DND-41 (cell line): ENCODE measurements at regions not wholly inside any gene's neighbourhood (a gene's known extent, or its start where the extent isn't known, plus 50 kb on each side); places are given as distances from the start of the nearest gene placed in this dataset.
"Not testable (repeated sequence)": the region's sequence is repeated elsewhere in the genome, so short reads cannot be mapped to it uniquely, and the experiment has no call there.

Experiments used
- ATAC-seq: fragments of 200-7000 bp; cut with Tn5 transposase; 3 replicates; pipeline ENCODE4 v1.9.1; 2021; ENCODE audit warnings: low read depth; ENCODE audit not compliant: insufficient read depth
- DNase-seq: peaks from one replicate; pipeline ENCODE4 v3.0.0-alpha.2; 2020
- H2AFZ ChIP-seq: 2 replicates; pipeline ENCODE4 v1.6.0; 2012; ENCODE audit warnings: low read depth, low read length
- H3K27ac ChIP-seq: 2 replicates; pipeline ENCODE4 v1.5.1; 2012; ENCODE audit warnings: low read length, inconsistent platforms
- H3K27me3 ChIP-seq: fragments of 200-600 bp; sonication (generic); 2 replicates; pipeline ENCODE4 v1.6.0; 2012; ENCODE audit warnings: low read length, mild to moderate bottlenecking, inconsistent platforms; ENCODE audit not compliant: insufficient read depth, poor library complexity
- H3K36me3 ChIP-seq: 2 replicates; pipeline ENCODE4 v1.5.1; 2012; ENCODE audit warnings: low read length, inconsistent platforms; ENCODE audit not compliant: insufficient read depth
- H3K4me1 ChIP-seq: 2 replicates; pipeline ENCODE4 v1.5.1; 2012; ENCODE audit warnings: mild to moderate bottlenecking, low read length; ENCODE audit not compliant: insufficient read depth
- H3K4me2 ChIP-seq: 2 replicates; pipeline ENCODE4 v1.6.0; 2012; ENCODE audit warnings: mild to moderate bottlenecking, moderate library complexity, low read length, inconsistent platforms; ENCODE audit not compliant: insufficient read depth
- H3K4me3 ChIP-seq, 2 experiments: fragments of 200-600 bp in 1 of 2; shearing (Covaris generic) in 1 of 2; 2 replicates each; pipeline ENCODE4 v1.5.1; 2012 to 2016; ENCODE audit warnings: inconsistent platforms in 2 of 2, low read length in 2 of 2, mild to moderate bottlenecking in 2 of 2, low read depth in 1 of 2, moderate library complexity in 1 of 2
- H3K79me2 ChIP-seq: 2 replicates; pipeline ENCODE4 v1.6.0; 2012; ENCODE audit warnings: low read length, inconsistent platforms; ENCODE audit not compliant: insufficient read depth
- H3K9ac ChIP-seq: 2 replicates; pipeline ENCODE4 v1.6.0; 2012; ENCODE audit warnings: low read depth, mild to moderate bottlenecking, inconsistent platforms, low read length, moderate library complexity
- H3K9me3 ChIP-seq: 2 replicates; pipeline ENCODE4 v1.5.1; 2012; ENCODE audit warnings: low read length, moderate library complexity, mild to moderate bottlenecking, inconsistent platforms; ENCODE audit not compliant: insufficient read depth, severe bottlenecking
- H4K20me1 ChIP-seq: 2 replicates; pipeline ENCODE4 v1.6.0; 2012; ENCODE audit warnings: low read length; ENCODE audit not compliant: insufficient read depth
- EZH2 ChIP-seq: IDR thresholded peaks from 3 replicates; pipeline ENCODE4 v1.6.1; 2012; ENCODE audit warnings: borderline replicate concordance, low read depth, mild to moderate bottlenecking, moderate library complexity, low read length, inconsistent platforms; ENCODE audit not compliant: severe bottlenecking
- TF ChIP-seq, protein P1 (sequence below): IDR thresholded peaks from 2 replicates; pipeline ENCODE4 v1.5.1; 2012; ENCODE audit warnings: borderline replicate concordance, low read length, moderate library complexity, mild to moderate bottlenecking; ENCODE audit not compliant: poor library complexity, severe bottlenecking; ENCODE audit errors: extremely low read depth

DNA sequence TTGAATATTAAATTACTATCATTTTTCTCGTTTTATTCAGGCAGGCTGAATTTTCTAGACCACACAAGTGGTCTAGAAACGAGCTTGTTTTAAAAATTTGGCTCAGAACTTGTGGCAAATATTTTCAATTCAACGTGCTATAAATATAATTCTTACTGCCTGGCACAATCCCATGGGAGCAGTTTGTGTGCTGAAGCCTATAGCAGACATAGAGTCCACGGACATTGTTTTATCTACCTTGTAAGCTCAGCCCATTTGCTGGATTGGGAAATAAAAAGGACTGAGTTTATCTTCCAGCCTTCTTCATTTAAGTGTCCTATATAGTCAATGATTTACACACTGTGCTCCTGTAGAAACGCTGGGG lies 103.4 kb downstream of the ZBTB18 start:
- no peak overlapping the region for H2AFZ ChIP-seq
- no peak overlapping the region for H3K9ac ChIP-seq
- H4K20me1 ChIP-seq, result no peaks in the 10 kb centered on the region
- no peaks in the 10 kb centered on the region for H3K4me1 ChIP-seq
- H3K79me2 ChIP-seq, result no peaks in the 10 kb centered on the region
- TF ChIP-seq, protein P1, sequence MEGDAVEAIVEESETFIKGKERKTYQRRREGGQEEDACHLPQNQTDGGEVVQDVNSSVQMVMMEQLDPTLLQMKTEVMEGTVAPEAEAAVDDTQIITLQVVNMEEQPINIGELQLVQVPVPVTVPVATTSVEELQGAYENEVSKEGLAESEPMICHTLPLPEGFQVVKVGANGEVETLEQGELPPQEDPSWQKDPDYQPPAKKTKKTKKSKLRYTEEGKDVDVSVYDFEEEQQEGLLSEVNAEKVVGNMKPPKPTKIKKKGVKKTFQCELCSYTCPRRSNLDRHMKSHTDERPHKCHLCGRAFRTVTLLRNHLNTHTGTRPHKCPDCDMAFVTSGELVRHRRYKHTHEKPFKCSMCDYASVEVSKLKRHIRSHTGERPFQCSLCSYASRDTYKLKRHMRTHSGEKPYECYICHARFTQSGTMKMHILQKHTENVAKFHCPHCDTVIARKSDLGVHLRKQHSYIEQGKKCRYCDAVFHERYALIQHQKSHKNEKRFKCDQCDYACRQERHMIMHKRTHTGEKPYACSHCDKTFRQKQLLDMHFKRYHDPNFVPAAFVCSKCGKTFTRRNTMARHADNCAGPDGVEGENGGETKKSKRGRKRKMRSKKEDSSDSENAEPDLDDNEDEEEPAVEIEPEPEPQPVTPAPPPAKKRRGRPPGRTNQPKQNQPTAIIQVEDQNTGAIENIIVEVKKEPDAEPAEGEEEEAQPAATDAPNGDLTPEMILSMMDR, result no peak
- no peaks in the 10 kb centered on the region for H3K36me3 ChIP-seq
- H3K27ac ChIP-seq, result no peak overlapping the region
- H3K4me3 ChIP-seq, result no peak overlapping the region
- no peak for ATAC-seq
- H3K9me3 ChIP-seq, result no peaks in the 10 kb centered on the region
- H3K4me2 ChIP-seq, result no peak overlapping the region
- no peak for DNase-seq
- H3K27me3 ChIP-seq, result no peaks in the 10 kb centered on the region

DNA sequence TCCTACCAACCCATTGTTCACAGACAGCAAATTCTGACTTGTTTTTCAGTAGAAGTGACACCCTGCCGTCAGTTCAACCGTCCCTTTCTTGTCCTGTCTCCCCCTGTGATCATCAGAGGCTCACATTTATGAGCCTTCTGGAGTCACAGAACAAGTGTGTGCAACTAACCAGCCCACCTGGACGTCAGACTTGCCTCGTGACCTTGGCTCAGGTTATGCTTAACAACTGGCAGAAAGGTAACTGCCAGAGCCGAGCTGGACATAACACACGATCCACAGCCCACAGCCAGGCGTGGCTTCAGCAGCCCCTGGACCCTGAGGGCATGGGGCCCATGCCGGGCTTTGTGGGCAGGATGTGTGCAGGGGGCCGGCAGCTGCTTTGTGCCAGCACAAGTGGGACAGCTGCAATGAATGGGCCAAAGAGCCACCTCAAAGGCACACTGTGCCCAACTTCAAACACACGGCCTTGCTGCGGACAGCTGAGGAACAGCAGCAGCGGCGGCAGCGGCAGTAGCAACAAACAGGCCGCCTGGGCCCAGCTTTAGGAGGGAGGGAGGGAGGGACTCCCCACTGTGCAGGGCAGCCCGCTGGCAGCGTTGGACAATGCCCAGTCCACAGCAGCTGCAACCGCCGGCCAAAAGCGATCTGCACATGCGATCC lies 103.9 kb downstream of the ZBTB18 start:
- no peaks in the 10 kb centered on the region for H3K4me1 ChIP-seq
- no peak for DNase-seq
- ATAC-seq, result 0 out of 3 replicates have a peak, but pooled peaks have one; percentile 17

DNA sequence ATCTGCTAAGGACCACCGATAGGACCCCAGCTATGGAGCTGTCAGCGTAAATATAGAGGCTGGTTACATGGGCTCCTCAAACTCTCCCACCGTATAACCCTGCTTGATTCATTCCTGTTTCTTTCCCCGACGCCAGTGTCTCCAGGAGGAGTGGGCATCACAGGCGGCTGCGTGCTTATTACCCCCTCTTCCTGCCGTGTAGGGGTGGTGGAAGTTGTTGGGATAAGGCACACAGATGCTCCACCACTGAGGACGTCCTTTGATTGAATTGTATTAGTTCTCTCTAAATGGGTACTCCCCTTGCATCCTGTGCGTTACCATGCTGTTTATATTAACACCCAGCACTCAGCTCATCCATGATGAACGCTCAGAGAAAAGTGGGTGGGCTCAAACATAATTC lies 104.6 kb downstream of the ZBTB18 start:
- ATAC-seq (no peak), DNase-seq (no peak)
- Histone ChIP-seq H3K4me2 (no peak overlapping the region), H3K9me3 (no peaks in the 10 kb centered on the region), H3K9ac (no peak overlapping the region), H3K79me2 (no peaks in the 10 kb centered on the region), H4K20me1 (no peaks in the 10 kb centered on the region), H3K36me3 (no peaks in the 10 kb centered on the region), H3K4me1 (no peaks in the 10 kb centered on the region), H2AFZ (no peak overlapping the region), H3K27ac (no peak overlapping the region), H3K27me3 (no peaks in the 10 kb centered on the region), H3K4me3 (no peak overlapping the region)
- no peak for TF ChIP-seq EZH2
- TF ChIP-seq, protein P1, result no peak

More for the DNA sequence above, 103.9 kb downstream of the ZBTB18 start:
- Histone ChIP-seq H3K9me3 (no peaks in the 10 kb centered on the region), H2AFZ (no peak overlapping the region), H4K20me1 (no peaks in the 10 kb centered on the region), H3K79me2 (no peaks in the 10 kb centered on the region), H3K9ac (no peak overlapping the region), H3K4me3 (no peak overlapping the region), H3K4me2 (no peak overlapping the region), H3K36me3 (no peaks in the 10 kb centered on the region), H3K27me3 (no peaks in the 10 kb centered on the region), H3K27ac (no peak overlapping the region)
- TF ChIP-seq, protein P1, result no peak
- TF ChIP-seq EZH2, result no peak

DNA sequence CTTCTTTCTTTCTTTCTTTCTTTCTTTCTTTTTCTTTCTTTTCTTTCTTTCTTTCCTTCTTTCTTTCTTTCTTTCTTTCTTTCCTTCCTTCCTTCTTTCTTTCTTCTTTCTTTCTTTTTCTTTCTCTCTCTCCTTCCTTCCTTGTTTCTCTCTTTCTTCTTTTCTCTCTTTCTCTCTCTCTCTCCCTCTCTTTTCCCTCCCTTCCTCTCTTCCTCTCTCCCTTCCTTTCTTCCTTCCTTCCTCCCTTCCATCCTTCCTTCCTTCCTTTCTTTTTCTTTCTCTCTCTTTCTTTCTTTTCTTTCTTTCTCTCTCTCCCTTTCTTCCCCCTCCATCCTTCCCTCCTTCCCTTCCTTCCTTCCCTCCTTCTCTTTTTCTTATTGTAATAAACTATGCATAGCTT lies 105.5 kb downstream of the ZBTB18 start:
- not testable (repeated sequence) for H2AFZ ChIP-seq, H3K27me3 ChIP-seq, H3K4me3 ChIP-seq, H3K9ac ChIP-seq, H3K4me2 ChIP-seq, ATAC-seq, H3K36me3 ChIP-seq, H3K27ac ChIP-seq, DNase-seq, H3K4me1 ChIP-seq, H4K20me1 ChIP-seq, H3K9me3 ChIP-seq, H3K79me2 ChIP-seq
